CD14-positive monocyte (primary cell): ENCODE measurements at regions not wholly inside any gene's neighbourhood (a gene's known extent, or its start where the extent isn't known, plus 50 kb on each side); places are given as distances from the start of the nearest gene placed in this dataset.

Experiments
- DNase-seq, 3 donors: peaks; one replicate each; pipeline ENCODE4 v3.0.0-alpha.2; 2011 to 2022
- H2AFZ ChIP-seq: 2 replicates; pipeline ENCODE4 v1.6.0; 2012; ENCODE audit warnings: mild to moderate bottlenecking, low read depth, low read length, inconsistent platforms; ENCODE audit not compliant: insufficient read depth, poor library complexity, severe bottlenecking
- H3K27ac ChIP-seq, 2 donors: 1 replicate in 1 of 2; 2 replicates in 1 of 2; pipeline ENCODE4 v1.5.1; 2012 to 2013; ENCODE audit warnings: low read length in 2 of 2, control low read depth in 1 of 2, inconsistent platforms in 1 of 2, low read depth in 1 of 2, mild to moderate bottlenecking in 1 of 2
- H3K27me3 ChIP-seq, 2 donors: one replicate each; pipeline versions ENCODE4 v1.6.0 to v1.6.1; 2011 to 2013; ENCODE audit warnings: low read length in 2 of 2; ENCODE audit not compliant: control insufficient read depth in 2 of 2, insufficient read depth in 2 of 2
- H3K36me3 ChIP-seq, 2 donors: replicated peaks in 1 of 2; 1 replicate in 1 of 2; 2 replicates in 1 of 2; pipeline versions ENCODE4 v1.5.1 to v1.6.1; 2012 to 2013; ENCODE audit warnings: low read length in 2 of 2, control low read depth in 1 of 2, inconsistent platforms in 1 of 2, mild to moderate bottlenecking in 1 of 2; ENCODE audit not compliant: insufficient read depth in 2 of 2, control insufficient read depth in 1 of 2
- H3K4me1 ChIP-seq, 2 donors: 1 replicate in 1 of 2; 2 replicates in 1 of 2; pipeline versions ENCODE4 v1.5.1 to v1.6.1; 2012 to 2013; ENCODE audit warnings: low read length in 2 of 2, control low read depth in 1 of 2, inconsistent platforms in 1 of 2, mild to moderate bottlenecking in 1 of 2, moderate library complexity in 1 of 2; ENCODE audit not compliant: insufficient read depth in 2 of 2, control insufficient read depth in 1 of 2
- H3K4me2 ChIP-seq: replicated peaks from 2 replicates; pipeline ENCODE3; 2012; ENCODE audit warnings: low read length, moderate library complexity, mild to moderate bottlenecking; ENCODE audit not compliant: poor library complexity, severe bottlenecking; ENCODE audit errors: extremely low read depth
- H3K4me3 ChIP-seq, 3 experiments: fragments of 200-600 bp in 1 of 3; sonication (generic) in 1 of 3; replicated peaks in 1 of 3; 1 replicate in 2 of 3; 2 replicates in 1 of 3; pipeline ENCODE4 v1.5.1; 2011 to 2013; ENCODE audit warnings: low read length in 3 of 3, mild to moderate bottlenecking in 3 of 3, control low read depth in 2 of 3, low read depth in 2 of 3, inconsistent platforms in 1 of 3, moderate library complexity in 1 of 3
- H3K79me2 ChIP-seq: 2 replicates; pipeline ENCODE4 v1.6.0; 2012; ENCODE audit warnings: mild to moderate bottlenecking, control low read depth, inconsistent platforms, low read length, moderate library complexity; ENCODE audit not compliant: insufficient read depth
- H3K9ac ChIP-seq: 2 replicates; pipeline ENCODE4 v1.6.0; 2017; ENCODE audit warnings: low read length, mild to moderate bottlenecking; ENCODE audit not compliant: insufficient read depth, poor library complexity, severe bottlenecking
- H3K9me3 ChIP-seq, 2 donors: replicated peaks in 1 of 2; 1 replicate in 1 of 2; 2 replicates in 1 of 2; pipeline versions ENCODE4 v1.5.1 to v1.6.1; 2012 to 2013; ENCODE audit warnings: low read length in 2 of 2, control low read depth in 1 of 2; ENCODE audit not compliant: control insufficient read depth in 1 of 2, insufficient read depth in 1 of 2
- H4K20me1 ChIP-seq: 2 replicates; pipeline ENCODE4 v1.6.0; 2012; ENCODE audit warnings: mild to moderate bottlenecking, low read length, control low read depth, moderate library complexity; ENCODE audit not compliant: insufficient read depth
- H3K27ac Mint-ChIP-seq, 7 donors: one replicate each; pipeline ENCODE4 v1.8.0; 2020; ENCODE audit warnings: mild to moderate bottlenecking in 7 of 7, mixed read lengths in 7 of 7, moderate library complexity in 6 of 7, inconsistent platforms in 2 of 7
- H3K27me3 Mint-ChIP-seq, 3 donors: one replicate each; pipeline ENCODE4 v1.8.0; 2021 to 2022; ENCODE audit warnings: low read depth in 3 of 3, mild to moderate bottlenecking in 3 of 3, mixed read lengths in 3 of 3, moderate library complexity in 3 of 3, inconsistent platforms in 1 of 3
- H3K36me3 Mint-ChIP-seq, 2 donors: one replicate each; pipeline ENCODE4 v1.8.0; 2020; ENCODE audit warnings: mixed read lengths in 2 of 2, inconsistent platforms in 1 of 2, mild to moderate bottlenecking in 1 of 2
- H3K4me1 Mint-ChIP-seq: one replicate; pipeline ENCODE4 v1.8.0; 2020; ENCODE audit warnings: mild to moderate bottlenecking, mixed read lengths
- H3K4me3 Mint-ChIP-seq, 2 donors: one replicate each; pipeline ENCODE4 v1.8.0; 2020; ENCODE audit warnings: mild to moderate bottlenecking in 2 of 2, mixed read lengths in 2 of 2, moderate library complexity in 1 of 2
- H3K9me3 Mint-ChIP-seq, 7 donors: one replicate each; pipeline ENCODE4 v1.8.0; 2020 to 2022; ENCODE audit warnings: mixed read lengths in 7 of 7, mild to moderate bottlenecking in 6 of 7, moderate library complexity in 6 of 7, inconsistent platforms in 2 of 7
- CTCF ChIP-seq: fragments of 200-600 bp; IDR thresholded peaks from one replicate; pipeline ENCODE4 v1.8.0; 2022; ENCODE audit warnings: antibody characterized with exemption, mild to moderate bottlenecking
- WGBS: methylation state at CpG from one replicate; pipeline ENCODE4 v1.1.5; 2013; ENCODE audit warnings: missing lambda C conversion rate; ENCODE audit not compliant: insufficient coverage; 5-methylcytosine and 5-hydroxymethylcytosine counted together
- intact Hi-C, 2 donors: fragments of 100-400 bp; cut with micrococcal nuclease; formaldehyde crosslinking; loops; one replicate each; pipeline versions ENCODE4 v1.15.0 to v1.15.1; 2023

GRCh38 chr19:28899703-28900102 lies 313.2 kb downstream of the UQCRFS1 start:
- no peaks in the 10 kb centered on the region for H3K4me1 Mint-ChIP-seq
- Histone ChIP-seq H3K9ac (no peak overlapping the region), H3K27me3 (no peaks in the 10 kb centered on the region), H2AFZ (no peak overlapping the region), H3K79me2 (no peaks in the 10 kb centered on the region), H3K27ac (no peak overlapping the region), H3K9me3 (no peaks in the 10 kb centered on the region), H4K20me1 (no peaks in the 10 kb centered on the region), H3K36me3 (no peaks in the 10 kb centered on the region), H3K4me3 (no peak overlapping the region), H3K4me2 (no peak overlapping the region), H3K4me1 (no peaks in the 10 kb centered on the region)
- H3K9me3 Mint-ChIP-seq, result peaks cover 0 to 12% (median 2%) of the 10 kb centered on the region in 7 donors
- no peak overlapping the region for H3K27ac Mint-ChIP-seq
- intact Hi-C loops, result no loop called here
- 100% methylated on average over 3 of the region's 4 CpGs for WGBS
- H3K27me3 Mint-ChIP-seq, result peaks cover 0 to 1% (median 0%) of the 10 kb centered on the region in 3 donors
- no peak for TF ChIP-seq CTCF
- no peak for DNase-seq
- H3K4me3 Mint-ChIP-seq, result no peak overlapping the region
- H3K36me3 Mint-ChIP-seq, result no peaks in the 10 kb centered on the region

DNA sequence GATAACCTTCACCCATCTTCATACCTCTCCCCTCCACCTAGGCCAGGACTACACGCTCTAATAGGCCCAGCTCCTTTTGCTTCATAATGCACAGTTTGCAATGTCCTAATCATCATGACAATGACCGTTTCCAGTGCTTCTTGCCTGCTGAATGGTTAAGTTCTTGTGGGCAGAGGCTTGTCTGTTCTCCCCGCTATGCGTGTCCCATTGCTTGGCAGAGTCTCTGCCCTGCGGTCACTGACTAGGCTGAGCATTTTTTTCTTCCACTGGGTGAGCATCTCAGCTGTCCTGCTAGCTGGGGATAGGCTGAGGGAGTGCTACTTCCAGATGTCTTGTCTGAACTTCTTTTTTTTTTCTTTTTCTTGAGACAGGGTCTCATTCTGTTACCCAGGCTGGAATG lies 314.7 kb downstream of the UQCRFS1 start:
- H3K79me2 ChIP-seq, result no peaks in the 10 kb centered on the region
- DNase-seq, result no peak
- no peaks in the 10 kb centered on the region for H3K4me1 ChIP-seq
- TF ChIP-seq CTCF, result no peak
- no peaks in the 10 kb centered on the region for H4K20me1 ChIP-seq
- Mint-ChIP-seq H3K27me3 (peaks cover 0 to 1% (median 0%) of the 10 kb centered on the region in 3 donors), H3K27ac (no peak overlapping the region), H3K36me3 (no peaks in the 10 kb centered on the region), H3K4me1 (no peaks in the 10 kb centered on the region), H3K4me3 (no peak overlapping the region), H3K9me3 (peaks cover 0 to 12% (median 2%) of the 10 kb centered on the region in 7 donors)
- H3K4me3 ChIP-seq, result no peak overlapping the region
- no peak overlapping the region for H3K27ac ChIP-seq
- intact Hi-C loops, result no loop called here
- no peak overlapping the region for H3K4me2 ChIP-seq
- WGBS, result 66% methylated on average over 5 of the region's 5 CpGs
- H3K9me3 ChIP-seq, result no peaks in the 10 kb centered on the region
- no peak overlapping the region for H2AFZ ChIP-seq
- H3K9ac ChIP-seq, result no peak overlapping the region
- H3K27me3 ChIP-seq, result no peaks in the 10 kb centered on the region
- no peaks in the 10 kb centered on the region for H3K36me3 ChIP-seq
